H9 (cell line): ENCODE measurements at regions not wholly inside any gene's neighbourhood (a gene's known extent, or its start where the extent isn't known, plus 50 kb on each side); places are given as distances from the start of the nearest gene placed in this dataset.

ENCODE experiments used
- DNase-seq: peaks from one replicate; pipeline ENCODE4 v3.0.0-alpha.2; 2017
- H2AFZ ChIP-seq: one replicate; pipeline ENCODE4 v1.6.1; 2013; ENCODE audit warnings: mild to moderate bottlenecking, low read length, control low read depth, moderate library complexity
- H2AK5ac ChIP-seq: 2 replicates; pipeline ENCODE4 v1.6.1; 2013; ENCODE audit warnings: low read length, control low read depth, mixed read lengths; ENCODE audit not compliant: insufficient read length
- H2BK120ac ChIP-seq: one replicate; pipeline ENCODE4 v1.6.1; 2013; ENCODE audit warnings: low read depth, mild to moderate bottlenecking, low read length, control low read depth, inconsistent platforms; ENCODE audit not compliant: poor library complexity, severe bottlenecking
- H2BK12ac ChIP-seq: 2 replicates; pipeline ENCODE4 v1.6.1; 2013; ENCODE audit warnings: low read length, control low read depth, mixed read lengths, low read depth; ENCODE audit not compliant: insufficient read length
- H2BK15ac ChIP-seq: 2 replicates; pipeline ENCODE4 v1.6.1; 2013; ENCODE audit warnings: low read depth, low read length, control low read depth
- H2BK20ac ChIP-seq: one replicate; pipeline ENCODE4 v1.6.1; 2013; ENCODE audit warnings: low read depth, mild to moderate bottlenecking, low read length, control low read depth, inconsistent platforms; ENCODE audit not compliant: poor library complexity, severe bottlenecking
- H2BK5ac ChIP-seq: 2 replicates; pipeline ENCODE4 v1.6.1; 2013; ENCODE audit warnings: low read length, control low read depth, mixed read lengths; ENCODE audit not compliant: insufficient read length
- H3K14ac ChIP-seq: 2 replicates; pipeline ENCODE4 v1.6.1; 2013; ENCODE audit warnings: low read length, control low read depth; ENCODE audit not compliant: insufficient read depth
- H3K18ac ChIP-seq: 2 replicates; pipeline ENCODE4 v1.6.1; 2013; ENCODE audit warnings: low read depth, mild to moderate bottlenecking, mixed read lengths, low read length, control low read depth; ENCODE audit not compliant: insufficient read length
- H3K23ac ChIP-seq: 2 replicates; pipeline ENCODE4 v1.6.1; 2013; ENCODE audit warnings: low read length, control low read depth, mixed read lengths, low read depth; ENCODE audit not compliant: insufficient read length
- H3K23me2 ChIP-seq: 2 replicates; pipeline ENCODE4 v1.6.1; 2013; ENCODE audit warnings: low read depth, mild to moderate bottlenecking, mixed read lengths, low read length, control low read depth; ENCODE audit not compliant: insufficient read length, poor library complexity, severe bottlenecking
- H3K27ac ChIP-seq: 2 replicates; pipeline ENCODE4 v1.5.1; 2013; ENCODE audit warnings: low read length, control low read depth, mixed read lengths, low read depth; ENCODE audit not compliant: insufficient read length
- H3K27me3 ChIP-seq: 2 replicates; pipeline ENCODE4 v1.6.1; 2013; ENCODE audit warnings: low read length, control low read depth, inconsistent platforms; ENCODE audit not compliant: insufficient read depth
- H3K4ac ChIP-seq: 2 replicates; pipeline ENCODE4 v1.6.1; 2013; ENCODE audit warnings: low read depth, mild to moderate bottlenecking, control low read depth, inconsistent platforms, low read length, moderate library complexity
- H3K4me1 ChIP-seq: 2 replicates; pipeline ENCODE4 v1.6.1; 2013; ENCODE audit warnings: low read length, control low read depth, inconsistent platforms; ENCODE audit not compliant: insufficient read depth
- H3K4me2 ChIP-seq: 2 replicates; pipeline ENCODE4 v1.6.1; 2013; ENCODE audit warnings: low read length, control low read depth, mixed read lengths; ENCODE audit not compliant: insufficient read length, insufficient read depth
- H3K56ac ChIP-seq: 2 replicates; pipeline ENCODE4 v1.6.1; 2013; ENCODE audit warnings: low read depth, mild to moderate bottlenecking, mixed read lengths, low read length, control low read depth; ENCODE audit not compliant: insufficient read length
- H3K79me1 ChIP-seq: 2 replicates; pipeline ENCODE4 v1.6.1; 2013; ENCODE audit warnings: low read depth, mild to moderate bottlenecking, moderate library complexity, low read length, control low read depth, inconsistent platforms; ENCODE audit not compliant: insufficient read depth, poor library complexity, severe bottlenecking
- H3K79me2 ChIP-seq: 2 replicates; pipeline ENCODE4 v1.6.1; 2013; ENCODE audit warnings: low read length, control low read depth, inconsistent platforms; ENCODE audit not compliant: insufficient read depth
- H3K9ac ChIP-seq: 2 replicates; pipeline ENCODE4 v1.6.1; 2013; ENCODE audit warnings: low read length, control low read depth, mixed read lengths; ENCODE audit not compliant: insufficient read length; ENCODE audit errors: extremely low read depth
- H3K9me3 ChIP-seq: one replicate; pipeline ENCODE4 v1.6.1; 2013; ENCODE audit warnings: low read depth, low read length, inconsistent platforms; ENCODE audit not compliant: control insufficient read depth
- H3T11ph ChIP-seq: one replicate; pipeline ENCODE4 v1.6.1; 2013; ENCODE audit warnings: mild to moderate bottlenecking, low read length, control low read depth, inconsistent platforms
- H4K20me1 ChIP-seq: one replicate; pipeline ENCODE4 v1.6.1; 2013; ENCODE audit not compliant: control insufficient read depth, insufficient read length, insufficient read depth
- H4K5ac ChIP-seq: 2 replicates; pipeline ENCODE4 v1.6.1; 2013; ENCODE audit warnings: low read depth, mild to moderate bottlenecking, mixed read lengths, low read length, control low read depth; ENCODE audit not compliant: insufficient read length
- H4K8ac ChIP-seq: replicated peaks from 2 replicates; pipeline ENCODE4 v1.6.1; 2013; ENCODE audit warnings: low read length, control low read depth, mixed read lengths, low read depth; ENCODE audit not compliant: insufficient read length
- H4K91ac ChIP-seq: 2 replicates; pipeline ENCODE4 v1.6.1; 2013; ENCODE audit warnings: low read depth, mild to moderate bottlenecking, moderate library complexity, mixed read lengths, low read length, control low read depth; ENCODE audit not compliant: insufficient read length
- H3K27ac Mint-ChIP-seq, 3 experiments: 2 replicates in 2 of 3; 3 replicates in 1 of 3; pipeline ENCODE4 v1.8.0; 2020 to 2021; ENCODE audit warnings: mixed read lengths in 3 of 3, mild to moderate bottlenecking in 1 of 3, moderate library complexity in 1 of 3
- H3K27me3 Mint-ChIP-seq: 2 replicates; pipeline ENCODE4 v1.8.0; 2021; ENCODE audit warnings: low read depth, mild to moderate bottlenecking, moderate library complexity, mixed read lengths
- H3K36me3 Mint-ChIP-seq, 3 experiments: 2 replicates in 2 of 3; 3 replicates in 1 of 3; pipeline ENCODE4 v1.8.0; 2020 to 2021; ENCODE audit warnings: low read depth in 3 of 3, mixed read lengths in 3 of 3; ENCODE audit not compliant: insufficient read depth in 1 of 3
- H3K4me1 Mint-ChIP-seq, 2 experiments: 2 replicates each; pipeline ENCODE4 v1.8.0; 2020; ENCODE audit warnings: mixed read lengths in 2 of 2
- H3K4me3 Mint-ChIP-seq, 2 experiments: 2 replicates in 1 of 2; 3 replicates in 1 of 2; pipeline ENCODE4 v1.8.0; 2020 to 2021; ENCODE audit warnings: mild to moderate bottlenecking in 2 of 2, mixed read lengths in 2 of 2, moderate library complexity in 1 of 2
- H3K9me3 Mint-ChIP-seq, 2 experiments: 2 replicates in 1 of 2; 3 replicates in 1 of 2; pipeline ENCODE4 v1.8.0; 2020; ENCODE audit warnings: mild to moderate bottlenecking in 2 of 2, mixed read lengths in 2 of 2, moderate library complexity in 1 of 2
- WGBS: extraction: QIAGEN DNeasy Blood & Tissue Kit; methylation state at CpG from one replicate; pipeline ENCODE4 v1.1.7; 2013; ENCODE audit warnings: missing lambda C conversion rate, low lambda C conversion rate, mixed read lengths; ENCODE audit not compliant: insufficient read length; ENCODE audit errors: extremely low coverage; 5-methylcytosine and 5-hydroxymethylcytosine counted together
- TF ChIP-seq, protein P1 (sequence below): fragments of 200-600 bp; sonication (generic); conservative IDR thresholded peaks from 3 replicates; pipeline ENCODE4 v1.8.0; 2021; ENCODE audit warnings: antibody characterized with exemption, mild to moderate bottlenecking

DNA sequence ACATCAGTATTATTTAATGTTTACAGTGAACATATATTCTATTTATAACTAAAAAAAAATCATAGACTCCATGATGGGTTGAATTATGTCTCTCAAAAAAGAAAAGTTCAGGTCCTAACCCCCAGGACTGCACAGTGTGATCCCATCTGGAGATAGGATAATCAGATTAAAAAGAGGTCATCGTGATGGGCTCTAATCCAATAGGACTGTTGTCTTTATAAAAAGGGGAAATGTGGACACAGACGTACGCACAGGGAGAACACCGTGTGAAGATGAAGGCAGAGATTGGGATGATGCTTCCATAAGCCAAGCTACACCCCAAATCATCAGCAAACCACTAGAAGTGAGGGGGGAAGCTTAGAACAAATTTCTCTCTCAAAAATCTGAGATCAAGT lies 221.4 kb downstream of the SNX18 start:
- Histone ChIP-seq H3K4me2 (no peak overlapping the region), H3K9me3 (no peaks in the 10 kb centered on the region), H2BK5ac (no peak overlapping the region), H4K91ac (no peak overlapping the region), H3K4me1 (no peaks in the 10 kb centered on the region; the same call in 1 of the 2 replicates), H2BK20ac (no peak overlapping the region), H3K79me2 (no peaks in the 10 kb centered on the region), H4K20me1 (no peaks in the 10 kb centered on the region), H2BK12ac (no peak overlapping the region), H4K5ac (no peak overlapping the region), H3K79me1 (no peaks in the 10 kb centered on the region), H3K23me2 (no peaks in the 10 kb centered on the region), H3K4ac (no peak overlapping the region), H3T11ph (no peak overlapping the region), H2BK120ac (no peak overlapping the region), H3K14ac (no peak overlapping the region), H2BK15ac (no peak overlapping the region), H3K56ac (no peak overlapping the region), H3K18ac (no peak overlapping the region), H3K27me3 (no peaks in the 10 kb centered on the region), H4K8ac (no peak overlapping the region), H2AK5ac (no peak overlapping the region), H3K9ac (no peak overlapping the region), H2AFZ (no peak overlapping the region), H3K27ac (no peak overlapping the region), H3K23ac (no peak overlapping the region)
- TF ChIP-seq, protein P1, sequence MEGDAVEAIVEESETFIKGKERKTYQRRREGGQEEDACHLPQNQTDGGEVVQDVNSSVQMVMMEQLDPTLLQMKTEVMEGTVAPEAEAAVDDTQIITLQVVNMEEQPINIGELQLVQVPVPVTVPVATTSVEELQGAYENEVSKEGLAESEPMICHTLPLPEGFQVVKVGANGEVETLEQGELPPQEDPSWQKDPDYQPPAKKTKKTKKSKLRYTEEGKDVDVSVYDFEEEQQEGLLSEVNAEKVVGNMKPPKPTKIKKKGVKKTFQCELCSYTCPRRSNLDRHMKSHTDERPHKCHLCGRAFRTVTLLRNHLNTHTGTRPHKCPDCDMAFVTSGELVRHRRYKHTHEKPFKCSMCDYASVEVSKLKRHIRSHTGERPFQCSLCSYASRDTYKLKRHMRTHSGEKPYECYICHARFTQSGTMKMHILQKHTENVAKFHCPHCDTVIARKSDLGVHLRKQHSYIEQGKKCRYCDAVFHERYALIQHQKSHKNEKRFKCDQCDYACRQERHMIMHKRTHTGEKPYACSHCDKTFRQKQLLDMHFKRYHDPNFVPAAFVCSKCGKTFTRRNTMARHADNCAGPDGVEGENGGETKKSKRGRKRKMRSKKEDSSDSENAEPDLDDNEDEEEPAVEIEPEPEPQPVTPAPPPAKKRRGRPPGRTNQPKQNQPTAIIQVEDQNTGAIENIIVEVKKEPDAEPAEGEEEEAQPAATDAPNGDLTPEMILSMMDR: no peak
- DNase-seq: no peak
- no CpG with 5 or more reads among the region's 4 CpGs for WGBS
- no peak overlapping the region for H3K4me3 Mint-ChIP-seq
- no peak overlapping the region for H3K27ac Mint-ChIP-seq
- peaks cover 1% of the 10 kb centered on the region; the same call in 1 of the 2 replicates for H3K27me3 Mint-ChIP-seq
- H3K36me3 Mint-ChIP-seq: no peaks in the 10 kb centered on the region
- H3K9me3 Mint-ChIP-seq: no peaks in the 10 kb centered on the region
- H3K4me1 Mint-ChIP-seq: peaks cover 13 to 21% of the 10 kb centered on the region in 2 experiments
